AG09309 (cell line): ENCODE measurements at regions not wholly inside any gene's neighbourhood (a gene's known extent, or its start where the extent isn't known, plus 50 kb on each side); places are given as distances from the start of the nearest gene placed in this dataset.

Source experiments
- DNase-seq: peaks from one replicate; pipeline ENCODE4 v3.0.0-alpha.2; 2010; ENCODE audit warnings: low read depth
- H3K4me3 ChIP-seq: 2 replicates; pipeline ENCODE4 v1.5.1; 2011; ENCODE audit warnings: mild to moderate bottlenecking, low read depth, low read length, moderate library complexity; ENCODE audit not compliant: control insufficient read depth
- CTCF ChIP-seq: IDR thresholded peaks from 2 replicates; pipeline ENCODE4 v1.5.1; 2011; ENCODE audit warnings: mild to moderate bottlenecking, low read depth, low read length, inconsistent platforms; ENCODE audit not compliant: insufficient read depth, control insufficient read depth; ENCODE audit errors: missing control alignments

- DNase-seq: no peak
- TF ChIP-seq CTCF: no peak
- no peak overlapping the region for H3K4me3 ChIP-seq
Observed at GRCh38 chr13:62697701-62698100, 1282.1 kb upstream of the PCDH20 start.

DNA sequence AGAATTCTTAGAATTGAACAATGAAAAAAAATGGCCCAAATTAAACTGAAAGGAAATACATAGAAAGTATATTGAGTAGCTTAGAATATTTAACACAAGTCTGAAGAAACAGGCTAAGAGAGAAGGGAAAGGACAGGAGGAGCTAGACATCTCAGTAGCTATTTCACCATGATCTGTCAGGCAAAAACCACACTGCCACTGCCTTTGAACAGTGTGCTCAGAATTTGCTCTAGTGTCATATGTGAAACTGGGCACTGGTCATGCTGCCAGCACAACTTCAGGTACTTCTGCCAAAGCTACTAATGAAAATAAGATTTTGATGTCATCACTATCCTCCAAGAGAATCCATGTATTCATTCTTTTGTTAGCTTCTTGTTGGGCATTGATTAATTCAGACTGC lies 1280.8 kb upstream of the PCDH20 start:
- H3K4me3 ChIP-seq: no peak overlapping the region
- no peak for DNase-seq

DNA sequence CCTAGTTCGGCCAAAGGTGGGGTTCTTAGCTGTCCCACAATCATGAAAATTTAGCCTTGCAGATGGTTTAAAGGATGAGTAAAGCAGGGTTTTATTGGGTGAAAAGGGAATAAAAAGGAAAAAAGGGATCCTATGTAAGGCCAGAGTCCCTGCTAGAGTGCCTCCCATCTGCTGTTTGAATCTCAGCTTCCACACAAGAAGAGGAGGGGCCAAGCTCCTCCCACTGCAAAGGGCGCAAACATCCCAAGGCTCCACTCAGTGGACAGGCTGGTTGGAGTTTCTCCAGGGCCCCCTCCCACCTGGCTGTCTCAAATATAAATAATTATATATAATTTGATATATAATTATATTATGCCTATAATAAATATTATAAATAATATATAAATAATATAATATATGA lies 1272.1 kb upstream of the PCDH20 start:
- TF ChIP-seq CTCF: no peak
- DNase-seq: no peak
- no peak overlapping the region for H3K4me3 ChIP-seq

More for the DNA sequence above, 1280.8 kb upstream of the PCDH20 start:
- no peak for TF ChIP-seq CTCF

DNA sequence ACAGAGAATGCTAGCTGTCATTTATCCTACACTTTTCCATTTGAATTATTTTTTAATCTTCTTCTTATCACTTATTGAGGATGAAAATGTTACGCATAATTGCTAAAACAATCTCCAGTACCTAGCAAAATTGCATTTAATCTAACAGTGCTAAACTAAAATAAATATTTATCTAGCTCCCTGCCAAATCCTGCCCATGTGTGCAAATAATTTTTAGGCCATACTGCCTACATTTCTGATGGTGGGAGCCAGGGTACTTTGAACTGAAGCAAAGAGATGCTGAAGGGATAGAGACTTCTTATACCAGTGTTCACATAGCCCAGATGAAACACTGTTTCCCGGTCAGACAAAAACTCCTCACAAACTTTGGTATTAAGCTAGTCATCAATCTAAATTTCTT lies 1268.7 kb upstream of the PCDH20 start:
- no peak for TF ChIP-seq CTCF
- DNase-seq: no peak
- H3K4me3 ChIP-seq: no peak overlapping the region

- H3K4me3 ChIP-seq: no peak overlapping the region
- no peak for DNase-seq
- TF ChIP-seq CTCF: no peak
Observed at GRCh38 chr13:62682788-62683187, 1267.1 kb upstream of the PCDH20 start.

DNA sequence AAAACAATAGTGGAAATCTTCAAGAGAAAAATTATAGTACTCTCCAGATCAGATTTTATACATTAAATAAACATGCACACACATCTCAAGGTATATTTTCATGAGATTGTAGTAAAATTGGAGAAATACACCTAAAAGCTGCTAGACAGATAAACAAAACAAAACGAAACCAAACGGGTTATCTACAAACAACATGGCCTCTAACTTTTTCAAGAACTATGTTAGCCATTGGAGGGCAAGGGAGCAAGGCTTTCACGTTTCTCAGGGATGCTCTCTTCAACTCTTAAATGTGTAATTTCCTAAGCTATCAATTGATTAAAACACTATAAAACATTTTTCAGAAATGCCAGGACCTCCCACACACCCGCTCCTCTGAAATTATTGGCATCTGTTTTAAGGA lies 1262.4 kb upstream of the PCDH20 start:
- no peak for DNase-seq
- no peak overlapping the region for H3K4me3 ChIP-seq
- TF ChIP-seq CTCF: no peak

DNA sequence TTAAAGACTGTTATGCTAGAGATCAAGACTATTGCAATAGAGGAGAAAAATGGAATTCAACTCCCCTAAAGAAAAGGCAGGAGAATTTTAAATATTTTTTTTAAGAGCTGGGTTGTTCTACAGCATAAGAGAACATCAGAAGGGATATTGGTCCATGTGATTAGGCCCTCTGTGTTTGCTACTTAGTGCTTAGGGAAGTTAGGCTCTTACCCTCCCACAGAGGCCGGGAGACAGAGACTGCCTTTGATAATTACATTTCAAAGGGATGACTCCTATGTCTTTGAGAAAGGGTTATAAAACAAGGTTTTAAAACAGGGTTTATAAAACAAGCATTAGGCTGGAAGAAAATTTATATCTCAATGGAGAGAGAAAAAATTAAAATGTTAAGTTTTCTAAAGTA lies 1248.1 kb upstream of the PCDH20 start:
- no peak overlapping the region for H3K4me3 ChIP-seq
- no peak for TF ChIP-seq CTCF
- DNase-seq: no peak
